Esophagus mucosa (tissue), 1 donor: ENCODE measurements at regions not wholly inside any gene's neighbourhood (a gene's known extent, or its start where the extent isn't known, plus 50 kb on each side); places are given as distances from the start of the nearest gene placed in this dataset.

Source experiments
- ATAC-seq: fragments of 200-7000 bp; cut with Tn5 transposase; one replicate; pipeline ENCODE4 v1.9.1; 2020
- donor health status: DM: yes; HTN: yes; CAD: no.

GRCh38 chr2:189372688-189373257 lies 68.5 kb upstream of the WDR75 start:
- ATAC-seq, result no peak

- ATAC-seq, result no peak
Observed at GRCh38 chr2:189374481-189374880, 66.8 kb upstream of the WDR75 start.

GRCh38 chr2:189375842-189376241 lies 65.4 kb upstream of the WDR75 start:
- no peak for ATAC-seq

- ATAC-seq, result no peak
Observed at GRCh38 chr2:189379287-189379630, 62.0 kb upstream of the WDR75 start.

- no peak for ATAC-seq
Observed at GRCh38 chr2:189379731-189380261, 61.5 kb upstream of the WDR75 start.

GRCh38 chr2:189382668-189383067 lies 58.6 kb upstream of the WDR75 start:
- no peak for ATAC-seq

GRCh38 chr2:189386741-189387140 lies 54.5 kb upstream of the WDR75 start:
- no peak for ATAC-seq

- ATAC-seq, result no peak
Observed at GRCh38 chr2:189391201-189391600, 50.1 kb upstream of the WDR75 start.
